Naive thymus-derived CD4-positive, alpha-beta T cell (primary cell): ENCODE measurements at regions not wholly inside any gene's neighbourhood (a gene's known extent, or its start where the extent isn't known, plus 50 kb on each side); places are given as distances from the start of the nearest gene placed in this dataset.

Experiments used
- ATAC-seq: fragments of 150-1000 bp; cut with Tn5 transposase; 2 replicates; pipeline ENCODE4 v1.10.0; 2021; ENCODE audit warnings: mild to moderate bottlenecking, moderate library complexity
- CTCF ChIA-PET: fragments of 350-600 bp; sonication (Branson Sonifier 250); formaldehyde crosslinking; loops from one replicate; lab custom pipeline; 2021; ENCODE audit warnings: antibody characterized with exemption; lab: Charles Lee
- POLR2A ChIA-PET: fragments of 350-600 bp; sonication (Branson Sonifier 250); formaldehyde crosslinking; loops from one replicate; lab custom pipeline; 2021; ENCODE audit warnings: antibody characterized with exemption, inconsistent platforms; lab: Charles Lee
- DNase-seq, 9 donors: peaks; one replicate each; pipeline versions ENCODE4 v3.0.0 to v3.0.0-alpha.2; 2020 to 2022; ENCODE audit warnings: mixed read lengths in 1 of 9
- H3K27ac ChIP-seq: one replicate; pipeline ENCODE4 v1.7.0; 2013; ENCODE audit warnings: mild to moderate bottlenecking, low read depth, low read length, moderate library complexity
- H3K27me3 ChIP-seq, 2 donors: one replicate each; pipeline ENCODE4 v1.7.0; 2013; ENCODE audit warnings: low read length in 2 of 2, mild to moderate bottlenecking in 2 of 2, moderate library complexity in 2 of 2; ENCODE audit not compliant: control insufficient read depth in 2 of 2, insufficient read depth in 2 of 2
- H3K36me3 ChIP-seq, 3 experiments: 1 replicate in 2 of 3; 2 replicates in 1 of 3; pipeline ENCODE4 v1.7.0; 2013; ENCODE audit warnings: low read length in 3 of 3, mild to moderate bottlenecking in 3 of 3, moderate library complexity in 1 of 3; ENCODE audit not compliant: insufficient read depth in 3 of 3, control insufficient read depth in 2 of 3
- H3K4me1 ChIP-seq, 2 donors: one replicate each; pipeline ENCODE4 v1.7.0; 2013; ENCODE audit warnings: low read length in 2 of 2, mild to moderate bottlenecking in 2 of 2, moderate library complexity in 1 of 2; ENCODE audit not compliant: control insufficient read depth in 2 of 2, insufficient read depth in 2 of 2
- H3K4me3 ChIP-seq: 2 replicates; pipeline ENCODE4 v1.7.0; 2013; ENCODE audit warnings: mild to moderate bottlenecking, low read length
- H3K9me3 ChIP-seq, 3 experiments: 1 replicate in 2 of 3; 2 replicates in 1 of 3; pipeline ENCODE4 v1.7.0; 2013; ENCODE audit warnings: low read length in 3 of 3; ENCODE audit not compliant: control insufficient read depth in 2 of 3
- H3K27ac Mint-ChIP-seq, 9 donors: one replicate each; pipeline ENCODE4 v1.8.0; 2020 to 2022; ENCODE audit warnings: mixed read lengths in 9 of 9, mild to moderate bottlenecking in 8 of 9, moderate library complexity in 5 of 9, inconsistent platforms in 2 of 9
- H3K27me3 Mint-ChIP-seq, 5 donors: one replicate each; pipeline ENCODE4 v1.8.0; 2021 to 2022; ENCODE audit warnings: mixed read lengths in 5 of 5, mild to moderate bottlenecking in 1 of 5
- H3K36me3 Mint-ChIP-seq, 5 donors: one replicate each; pipeline ENCODE4 v1.8.0; 2020 to 2022; ENCODE audit warnings: mixed read lengths in 5 of 5, mild to moderate bottlenecking in 3 of 5, inconsistent platforms in 1 of 5
- H3K4me1 Mint-ChIP-seq, 7 donors: one replicate each; pipeline ENCODE4 v1.8.0; 2020 to 2022; ENCODE audit warnings: mixed read lengths in 7 of 7, mild to moderate bottlenecking in 3 of 7, inconsistent platforms in 1 of 7
- H3K4me3 Mint-ChIP-seq, 10 donors: one replicate each; pipeline ENCODE4 v1.8.0; 2020 to 2022; ENCODE audit warnings: mild to moderate bottlenecking in 10 of 10, mixed read lengths in 10 of 10, moderate library complexity in 6 of 10, inconsistent platforms in 2 of 10
- H3K9me3 Mint-ChIP-seq, 11 donors: one replicate each; pipeline ENCODE4 v1.8.0; 2020 to 2022; ENCODE audit warnings: mixed read lengths in 11 of 11, mild to moderate bottlenecking in 4 of 11, inconsistent platforms in 1 of 11, moderate library complexity in 1 of 11
- intact Hi-C, 2 donors: fragments of 100-400 bp; cut with micrococcal nuclease; formaldehyde crosslinking; loops; one replicate each; pipeline ENCODE4 v1.15.1; 2023

- no peaks in the 10 kb centered on the region for H3K9me3 Mint-ChIP-seq
- Histone ChIP-seq H3K4me3 (no peak overlapping the region), H3K9me3 (no peaks in the 10 kb centered on the region), H3K27me3 (no peaks in the 10 kb centered on the region), H3K36me3 (no peaks in the 10 kb centered on the region), H3K4me1 (peaks cover 0 to 15% of the 10 kb centered on the region in 2 donors), H3K27ac (no peak overlapping the region)
- ChIA-PET CTCF (interaction anchor here (0.5 to 9.3 kb wide), 26 partner anchors 9 to 838 kb away, joined by 3 to 210 read pairs (median 4); no protein-coding TSS in a partner anchor), POLR2A (interaction anchor here (0.6 to 2.7 kb wide), 8 partner anchors 11 to 315 kb away, joined by 3 to 16 read pairs (median 4); no protein-coding TSS in a partner anchor)
- peak overlapping the region in 8 of 9 donors; percentile 50 to 93 (median 64) for H3K27ac Mint-ChIP-seq
- intact Hi-C loops, result loop anchor here (1.0 to 5.0 kb wide), 6 partner anchors 40 to 750 kb away; no protein-coding TSS in a partner anchor
- peaks cover 0 to 5% (median 0%) of the 10 kb centered on the region in 5 donors for H3K27me3 Mint-ChIP-seq
- ATAC-seq (peak; percentile 86), DNase-seq (peak in 7 of 9 donors; percentile 33 to 63 (median 56))
- no peaks in the 10 kb centered on the region for H3K36me3 Mint-ChIP-seq
- peak overlapping the region in 5 of 10 donors; percentile 2 to 46 (median 8) for H3K4me3 Mint-ChIP-seq
- peaks cover 0 to 38% (median 25%) of the 10 kb centered on the region in 7 donors for H3K4me1 Mint-ChIP-seq
These were observed 179.2 kb upstream of the ZBED5 start for GRCh38 chr11:11036848-11037732.

GRCh38 chr11:11036185-11036847 is 178.5 kb upstream of the ZBED5 start:
- peaks cover 0 to 38% (median 25%) of the 10 kb centered on the region in 7 donors for H3K4me1 Mint-ChIP-seq
- peaks cover 0 to 5% (median 0%) of the 10 kb centered on the region in 5 donors for H3K27me3 Mint-ChIP-seq
- intact Hi-C loops, result loop anchor here (1.0 to 5.0 kb wide), 4 partner anchors 41 to 751 kb away; no protein-coding TSS in a partner anchor
- no peaks in the 10 kb centered on the region for H3K36me3 ChIP-seq
- peaks cover 0 to 15% of the 10 kb centered on the region in 2 donors for H3K4me1 ChIP-seq
- POLR2A ChIA-PET, result interaction anchor here (0.9 to 2.7 kb wide), 5 partner anchors 49 to 151 kb away, joined by 4 to 16 read pairs (median 5); no protein-coding TSS in a partner anchor
- no peak overlapping the region for H3K4me3 ChIP-seq
- peak in 1 of 9 donors; percentile 7 for DNase-seq
- peak overlapping the region in 4 of 10 donors; percentile 2 to 60 (median 5) for H3K4me3 Mint-ChIP-seq
- H3K27me3 ChIP-seq, result no peaks in the 10 kb centered on the region
- no peaks in the 10 kb centered on the region for H3K9me3 ChIP-seq
- CTCF ChIA-PET, result interaction anchor here (0.8 to 9.3 kb wide), 13 partner anchors 8 to 820 kb away, joined by 3 to 210 read pairs (median 4); no protein-coding TSS in a partner anchor
- H3K27ac Mint-ChIP-seq, result peak overlapping the region in 8 of 9 donors; percentile 46 to 93 (median 62)
- no peaks in the 10 kb centered on the region for H3K9me3 Mint-ChIP-seq
- ATAC-seq, result peak; percentile 10
- H3K27ac ChIP-seq, result no peak overlapping the region
- no peaks in the 10 kb centered on the region for H3K36me3 Mint-ChIP-seq

DNA sequence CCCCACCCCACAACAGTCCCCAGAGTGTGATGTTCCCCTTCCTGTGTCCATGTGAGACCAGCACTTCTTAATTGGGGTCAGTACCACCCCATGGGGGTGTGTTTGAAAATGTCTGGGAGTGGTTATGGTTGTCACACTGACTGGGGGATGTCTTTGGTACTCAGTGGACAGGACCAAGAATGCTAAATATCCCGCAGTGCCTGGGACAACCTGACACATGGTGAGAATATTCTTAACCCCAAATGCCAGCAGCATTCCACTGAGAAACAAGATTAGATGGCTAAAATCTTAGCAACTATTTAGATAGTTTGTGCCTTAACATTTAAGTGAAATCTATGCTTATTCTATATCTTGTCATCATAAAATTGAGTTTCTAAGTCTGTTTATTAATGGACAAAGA is 177.5 kb upstream of the ZBED5 start:
- no peak overlapping the region for H3K4me3 ChIP-seq
- no peak overlapping the region for H3K4me3 Mint-ChIP-seq
- H3K27me3 Mint-ChIP-seq, result peaks cover 0 to 8% (median 0%) of the 10 kb centered on the region in 5 donors
- H3K27ac Mint-ChIP-seq, result no peak overlapping the region
- DNase-seq (no peak), ATAC-seq (no peak)
- intact Hi-C loops, result loop anchor here in 1 of 2 donors (5.0 kb wide), 1 partner anchor 42 kb away; no protein-coding TSS in a partner anchor
- CTCF ChIA-PET, result interaction anchor here (1.4 to 9.3 kb wide), 4 partner anchors 7 to 752 kb away, joined by 5 to 210 read pairs (median 38); no protein-coding TSS in a partner anchor
- no peaks in the 10 kb centered on the region for H3K9me3 ChIP-seq
- peaks cover 0 to 15% of the 10 kb centered on the region in 2 donors for H3K4me1 ChIP-seq
- H3K36me3 ChIP-seq, result no peaks in the 10 kb centered on the region
- no peaks in the 10 kb centered on the region for H3K36me3 Mint-ChIP-seq
- H3K27ac ChIP-seq, result no peak overlapping the region
- no peaks in the 10 kb centered on the region for H3K9me3 Mint-ChIP-seq
- POLR2A ChIA-PET, result interaction anchor here (0.7 to 0.9 kb wide), 2 partner anchors 116 to 122 kb away, joined by 3 to 4 read pairs; no protein-coding TSS in a partner anchor
- no peaks in the 10 kb centered on the region for H3K27me3 ChIP-seq
- peaks cover 0 to 38% (median 25%) of the 10 kb centered on the region in 7 donors for H3K4me1 Mint-ChIP-seq

- ChIA-PET POLR2A (interaction anchor here (0.7 to 2.5 kb wide), 2 partner anchors 19 to 122 kb away, joined by 3 to 6 read pairs; no protein-coding TSS in a partner anchor), CTCF (interaction anchor here (0.7 to 9.3 kb wide), 2 partner anchors 124 to 1206 kb away, joined by 3 to 210 read pairs; no protein-coding TSS in a partner anchor)
- intact Hi-C loops, result no loop called here
- Histone ChIP-seq H3K27ac (no peak overlapping the region), H3K4me1 (peaks cover 0 to 15% of the 10 kb centered on the region in 2 donors), H3K27me3 (no peaks in the 10 kb centered on the region), H3K4me3 (no peak overlapping the region), H3K9me3 (no peaks in the 10 kb centered on the region), H3K36me3 (no peaks in the 10 kb centered on the region)
- ATAC-seq (no peak), DNase-seq (no peak)
- peaks cover 0 to 37% (median 25%) of the 10 kb centered on the region in 7 donors for H3K4me1 Mint-ChIP-seq
- no peaks in the 10 kb centered on the region for H3K9me3 Mint-ChIP-seq
- H3K36me3 Mint-ChIP-seq, result no peaks in the 10 kb centered on the region
- H3K27me3 Mint-ChIP-seq, result peaks cover 0 to 12% (median 0%) of the 10 kb centered on the region in 5 donors
- H3K4me3 Mint-ChIP-seq, result no peak overlapping the region
- peak overlapping the region in 1 of 9 donors; percentile 39 for H3K27ac Mint-ChIP-seq
These were observed 176.6 kb upstream of the ZBED5 start for GRCh38 chr11:11034476-11034875.

DNA sequence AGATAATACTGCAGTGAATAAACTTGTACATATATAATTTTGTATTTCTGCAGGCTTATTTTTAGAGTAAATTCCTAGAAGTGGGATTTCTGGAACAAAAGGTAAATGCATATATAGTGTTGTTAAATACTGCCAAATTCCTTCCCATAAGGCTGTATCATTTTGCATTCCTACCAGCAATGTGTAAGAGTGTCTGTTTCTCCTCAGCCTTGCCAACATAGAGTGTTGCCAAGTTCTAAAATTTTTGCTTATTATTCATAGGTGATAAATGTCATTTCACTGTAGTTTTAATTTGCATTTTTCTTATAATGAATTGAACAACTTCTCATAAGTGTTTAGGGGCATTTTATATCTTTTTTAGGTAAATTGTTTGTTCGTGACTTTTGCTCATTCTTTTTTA is 174.2 kb upstream of the ZBED5 start:
- H3K4me3 Mint-ChIP-seq, result no peak overlapping the region
- Histone ChIP-seq H3K27me3 (no peaks in the 10 kb centered on the region), H3K36me3 (no peaks in the 10 kb centered on the region), H3K27ac (no peak overlapping the region), H3K9me3 (no peaks in the 10 kb centered on the region), H3K4me3 (no peak overlapping the region), H3K4me1 (peaks cover 0 to 2% of the 10 kb centered on the region in 2 donors)
- intact Hi-C loops, result no loop called here
- no peak for ATAC-seq
- POLR2A ChIA-PET, result no interaction called here
- H3K4me1 Mint-ChIP-seq, result peaks cover 0 to 18% (median 12%) of the 10 kb centered on the region in 7 donors
- no peak overlapping the region for H3K27ac Mint-ChIP-seq
- H3K36me3 Mint-ChIP-seq, result no peaks in the 10 kb centered on the region
- no peaks in the 10 kb centered on the region for H3K9me3 Mint-ChIP-seq
- CTCF ChIA-PET, result interaction anchor here (0.7 to 9.3 kb wide), 5 partner anchors 121 to 756 kb away, joined by 3 to 269 read pairs (median 10); no protein-coding TSS in a partner anchor
- H3K27me3 Mint-ChIP-seq, result peaks cover 0 to 29% (median 0%) of the 10 kb centered on the region in 5 donors
- no peak for DNase-seq
